ENCODE measurements at regions not wholly inside any gene's neighbourhood (a gene's known extent, or its start where the extent isn't known, plus 50 kb on each side); places are given as distances from the start of the nearest gene placed in this dataset.
A peak's percentile ranks its signal among the peaks of the same experiment; 100 is the strongest.

GRCh38 chr12:77308056-77308455 lies 242.7 kb upstream of the E2F7 start:
- H3K4me3 ChIP-seq (ENCODE audit: low read length): no peak overlapping the region
- no peak for TF ChIP-seq CTCF (conservative IDR thresholded peaks at IDR 0.05; ENCODE audit: low read depth, low read length)
- DNase-seq (ENCODE audit: low read depth): no peak

- TF ChIP-seq CTCF (conservative IDR thresholded peaks at IDR 0.05; ENCODE audit: low read depth, low read length): no peak
- no peak overlapping the region for H3K4me3 ChIP-seq (ENCODE audit: low read length)
- no peak for DNase-seq (ENCODE audit: low read depth)
Measured at GRCh38 chr12:77300811-77301210, 235.4 kb upstream of the E2F7 start.

GRCh38 chr12:77299910-77300669 lies 234.7 kb upstream of the E2F7 start:
- peak; percentile 61 for DNase-seq (ENCODE audit: low read depth)
- no peak overlapping the region for H3K4me3 ChIP-seq (ENCODE audit: low read length)
- TF ChIP-seq CTCF (conservative IDR thresholded peaks at IDR 0.05; ENCODE audit: low read depth, low read length): no peak

- no peak for TF ChIP-seq CTCF (conservative IDR thresholded peaks at IDR 0.05; ENCODE audit: low read depth, low read length)
- no peak for DNase-seq (ENCODE audit: low read depth)
- H3K4me3 ChIP-seq (ENCODE audit: low read length): no peak overlapping the region
Measured at GRCh38 chr12:77299001-77299400, 233.6 kb upstream of the E2F7 start.

GRCh38 chr12:77294016-77294415 lies 228.6 kb upstream of the E2F7 start:
- no peak overlapping the region for H3K4me3 ChIP-seq (ENCODE audit: low read length)
- no peak for DNase-seq (ENCODE audit: low read depth)
- no peak for TF ChIP-seq CTCF (conservative IDR thresholded peaks at IDR 0.05; ENCODE audit: low read depth, low read length)

- DNase-seq (ENCODE audit: low read depth): no peak
- H3K4me3 ChIP-seq (ENCODE audit: low read length): no peak overlapping the region
- no peak for TF ChIP-seq CTCF (conservative IDR thresholded peaks at IDR 0.05; ENCODE audit: low read depth, low read length)
Measured at GRCh38 chr12:77274926-77275325, 209.6 kb upstream of the E2F7 start.

GRCh38 chr12:77273898-77274297 lies 208.5 kb upstream of the E2F7 start:
- no peak for DNase-seq (ENCODE audit: low read depth)
- TF ChIP-seq CTCF (conservative IDR thresholded peaks at IDR 0.05; ENCODE audit: low read depth, low read length): no peak

More at GRCh38 chr12:77273898-77274297, 208.5 kb upstream of the E2F7 start:
- no peak overlapping the region for H3K4me3 ChIP-seq (ENCODE audit: low read length)
